ENCODE measurements at regions not wholly inside any gene's neighbourhood (a gene's known extent, or its start where the extent isn't known, plus 50 kb on each side); places are given as distances from the start of the nearest gene placed in this dataset.

GRCh38 chr14:104512061-104512460 is 67.5 kb upstream of the C14orf180 start:
- ChIA-PET POLR2A (interaction anchor here (0.6 kb wide), 2 partner anchors 165 to 170 kb away, joined by 3 to 4 read pairs; no protein-coding TSS in a partner anchor), CTCF (ENCODE audit: low intra/inter-chr PET ratio) (no interaction called here)
- DNase-seq (ENCODE audit: extremely low read depth in 1 of 4, low spot score in 3 of 4) (no peak), FAIRE-seq (no peak), ATAC-seq (no peak)
- Histone ChIP-seq H3K4me3 (no peak overlapping the region), H3K9ac (ENCODE audit: insufficient read depth in 1 of 2, low read depth in 2 of 2, low read length in 2 of 2) (no peak overlapping the region), H3K9me3 (replicated peaks; ENCODE audit: control insufficient read depth, insufficient read depth, low read depth, low read length) (no peaks in the 10 kb centered on the region), H3K79me2 (ENCODE audit: control insufficient read depth, insufficient read depth, low read length) (no peaks in the 10 kb centered on the region), H3K9me1 (ENCODE audit: control insufficient read depth, insufficient read depth, low read length) (no peaks in the 10 kb centered on the region), H3K27ac (ENCODE audit: extremely low read depth, low read depth, low read length) (no peak overlapping the region), H4K20me1 (replicated peaks; ENCODE audit: control insufficient read depth, insufficient read depth, low read length) (no peaks in the 10 kb centered on the region), H3K27me3 (ENCODE audit: control insufficient read depth in 2 of 2, insufficient read depth in 2 of 2, low read length in 2 of 2) (peaks cover 0 to 25% of the 10 kb centered on the region in 2 experiments; a peak in 1 of 5 replicates), H3K4me2 (ENCODE audit: insufficient read depth, low read length) (no peak overlapping the region), H3K4me1 (replicated peaks in 1 of 2; ENCODE audit: control insufficient read depth in 2 of 2, insufficient read depth in 2 of 2, low read length in 2 of 2) (no peaks in the 10 kb centered on the region), H3K36me3 (ENCODE audit: control insufficient read depth, insufficient read depth, low read length) (no peaks in the 10 kb centered on the region), H2AFZ (ENCODE audit: low read depth, low read length) (no peak overlapping the region)
- intact Hi-C loops (cut with micrococcal nuclease) = no loop called here
- in situ Hi-C loops (cut with MboI) = no loop called here
- BruUV-seq (replicated peaks) = no TSS peak
- no peak for TF ChIP-seq ZNF77 (CRISPR knock-in tag; IDR thresholded peaks at IDR 0.05)
- no peak for TF ChIP-seq ZBED1 (IDR thresholded peaks at IDR 0.05)
- TF ChIP-seq ELK3 (CRISPR knock-in tag; IDR thresholded peaks at IDR 0.05) = no peak
- TF ChIP-seq CHD2 (IDR thresholded peaks at IDR 0.05; ENCODE audit: low read depth, low read length) = no peak
- 2% methylated on average over 10 of the region's 10 CpGs for WGBS (ENCODE audit: insufficient coverage, low coverage, missing lambda C conversion rate)

- Histone ChIP-seq H3K9me3 (replicated peaks; ENCODE audit: control insufficient read depth, insufficient read depth, low read depth, low read length) (no peaks in the 10 kb centered on the region), H3K36me3 (ENCODE audit: control insufficient read depth, insufficient read depth, low read length) (no peaks in the 10 kb centered on the region), H3K79me2 (ENCODE audit: control insufficient read depth, insufficient read depth, low read length) (no peaks in the 10 kb centered on the region), H3K4me1 (replicated peaks in 1 of 2; ENCODE audit: control insufficient read depth in 2 of 2, insufficient read depth in 2 of 2, low read length in 2 of 2) (no peaks in the 10 kb centered on the region), H3K4me3 (no peak overlapping the region), H4K20me1 (replicated peaks; ENCODE audit: control insufficient read depth, insufficient read depth, low read length) (no peaks in the 10 kb centered on the region), H3K27me3 (ENCODE audit: control insufficient read depth in 2 of 2, insufficient read depth in 2 of 2, low read length in 2 of 2) (peaks cover 0 to 25% of the 10 kb centered on the region in 2 experiments; a peak in 1 of 5 replicates), H3K27ac (ENCODE audit: extremely low read depth, low read depth, low read length) (no peak overlapping the region), H3K9ac (ENCODE audit: insufficient read depth in 1 of 2, low read depth in 2 of 2, low read length in 2 of 2) (no peak overlapping the region), H2AFZ (ENCODE audit: low read depth, low read length) (no peak overlapping the region), H3K4me2 (ENCODE audit: insufficient read depth, low read length) (no peak overlapping the region), H3K9me1 (ENCODE audit: control insufficient read depth, insufficient read depth, low read length) (no peaks in the 10 kb centered on the region)
- in situ Hi-C loops (cut with MboI) (no loop called here), intact Hi-C loops (cut with micrococcal nuclease) (no loop called here)
- ATAC-seq (no peak), DNase-seq (ENCODE audit: extremely low read depth in 1 of 4, low spot score in 3 of 4) (no peak), FAIRE-seq (no peak)
- ChIA-PET CTCF (ENCODE audit: low intra/inter-chr PET ratio) (no interaction called here), POLR2A (interaction anchor here (0.6 kb wide), 1 partner anchor 169 kb away, joined by 3 read pairs; no protein-coding TSS in a partner anchor)
- WGBS (ENCODE audit: insufficient coverage, low coverage, missing lambda C conversion rate) = 0% methylated on average over 20 of the region's 35 CpGs
- no TSS peak for BruUV-seq (replicated peaks)
- TF ChIP-seq NR0B1 (IDR thresholded peaks at IDR 0.05; ENCODE audit: partially characterized antibody) = no peak
- no peak for TF ChIP-seq MCM3 (IDR thresholded peaks at IDR 0.05)
- TF ChIP-seq ETS1 (conservative IDR thresholded peaks at IDR 0.05; ENCODE audit: control insufficient read depth, low read depth, low read length) = no peak
- no peak for TF ChIP-seq KAT7 (CRISPR knock-in tag; IDR thresholded peaks at IDR 0.05; ENCODE audit: borderline replicate concordance)
- TF ChIP-seq SRSF1 (IDR thresholded peaks at IDR 0.05; ENCODE audit: low read depth, low read length) = no peak
These were observed 66.6 kb upstream of the C14orf180 start for GRCh38 chr14:104512771-104513640.

Data from K562 (cell line).